HG03045 (cell line): ENCODE measurements at regions not wholly inside any gene's neighbourhood (a gene's known extent, or its start where the extent isn't known, plus 50 kb on each side); places are given as distances from the start of the nearest gene placed in this dataset.
A peak's percentile ranks its signal among the peaks of the same experiment; 100 is the strongest.
"Not testable (repeated sequence)": the region's sequence is repeated elsewhere in the genome, so short reads cannot be mapped to it uniquely, and the experiment has no call there.

Experiments
- ATAC-seq: cut with Tn5 transposase; IDR thresholded peaks from one replicate; pipeline ENCODE4 v1.9.1; 2021; ENCODE audit warnings: mild to moderate bottlenecking, moderate library complexity; ENCODE audit not compliant: unreplicated experiment

DNA sequence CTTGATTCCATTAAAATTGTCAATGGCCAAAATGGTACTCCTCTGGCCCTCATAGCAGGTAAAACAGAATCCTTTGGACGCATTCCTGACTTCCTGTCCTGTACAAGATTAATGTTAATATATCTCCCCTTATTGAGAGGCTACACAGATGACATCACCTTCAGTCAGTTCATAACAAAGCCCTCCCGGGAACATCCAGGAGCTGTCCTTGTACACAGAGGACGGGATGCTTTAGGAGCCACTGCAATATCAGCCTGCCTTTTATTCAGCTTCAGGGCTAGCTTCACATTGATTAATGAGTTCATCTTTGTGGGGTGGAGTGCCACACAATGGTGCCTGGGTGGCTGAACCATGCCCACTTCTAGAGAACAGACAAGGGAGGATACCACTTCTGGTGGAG is 235.1 kb downstream of the NRIP1 start:
- ATAC-seq = no peak

DNA sequence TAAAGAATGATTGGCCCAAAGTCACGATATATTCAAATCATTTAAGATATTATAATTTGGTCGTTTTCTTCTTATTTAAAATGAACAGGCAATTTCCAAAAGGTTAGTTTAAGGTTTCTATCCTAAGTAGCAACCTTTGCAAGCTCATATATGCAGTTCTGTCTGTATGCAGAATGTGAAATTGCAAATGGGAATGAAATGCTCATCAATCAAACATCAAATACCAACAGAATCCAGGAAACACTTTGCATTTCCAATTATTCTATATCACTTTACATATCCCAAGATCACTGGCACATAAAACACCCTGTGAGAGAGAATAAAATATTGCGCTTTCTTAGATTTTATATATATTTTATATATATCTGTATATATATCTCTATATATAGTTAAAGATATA is 237.3 kb downstream of the NRIP1 start:
- ATAC-seq = no peak

DNA sequence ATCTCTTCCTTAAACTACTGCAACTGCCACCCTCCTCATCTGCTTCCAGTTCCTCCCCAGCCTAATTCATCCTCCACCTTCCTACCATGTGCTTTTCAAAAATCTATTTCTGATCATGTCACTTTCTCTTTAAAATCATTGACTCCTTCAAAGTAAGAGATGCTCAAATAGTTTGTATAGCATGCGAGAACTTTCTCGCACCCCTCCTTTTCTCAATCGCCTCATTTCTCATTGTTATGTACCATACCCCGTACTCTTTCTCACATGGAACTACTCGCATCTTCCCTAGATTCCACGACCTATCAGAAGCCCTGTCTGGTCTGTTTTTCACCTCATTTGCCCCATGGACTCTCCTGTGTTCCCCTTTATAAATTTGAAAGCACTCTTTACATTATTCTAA is 238.2 kb downstream of the NRIP1 start:
- no peak for ATAC-seq

DNA sequence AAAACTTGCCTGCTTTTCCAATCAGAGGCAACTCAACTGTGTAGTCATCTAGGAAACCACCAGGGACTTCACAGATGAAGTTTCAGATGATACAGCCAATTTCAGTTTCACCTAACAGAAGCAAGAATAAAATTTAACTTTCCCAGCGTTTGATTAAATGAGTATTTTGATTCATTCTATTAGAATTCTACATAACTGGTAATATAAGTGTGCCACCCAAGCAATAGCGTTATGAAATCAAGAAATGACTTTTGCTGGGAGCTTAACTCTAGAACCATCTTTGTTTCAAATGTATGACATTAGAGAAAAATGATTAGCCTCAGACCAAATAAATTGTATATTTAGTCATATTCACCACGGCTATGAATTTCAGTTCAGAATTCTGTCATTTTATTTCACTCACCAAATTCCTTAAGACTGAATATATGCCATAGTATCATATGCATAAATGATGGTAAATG is 239.3 kb downstream of the NRIP1 start:
- ATAC-seq = no peak

DNA sequence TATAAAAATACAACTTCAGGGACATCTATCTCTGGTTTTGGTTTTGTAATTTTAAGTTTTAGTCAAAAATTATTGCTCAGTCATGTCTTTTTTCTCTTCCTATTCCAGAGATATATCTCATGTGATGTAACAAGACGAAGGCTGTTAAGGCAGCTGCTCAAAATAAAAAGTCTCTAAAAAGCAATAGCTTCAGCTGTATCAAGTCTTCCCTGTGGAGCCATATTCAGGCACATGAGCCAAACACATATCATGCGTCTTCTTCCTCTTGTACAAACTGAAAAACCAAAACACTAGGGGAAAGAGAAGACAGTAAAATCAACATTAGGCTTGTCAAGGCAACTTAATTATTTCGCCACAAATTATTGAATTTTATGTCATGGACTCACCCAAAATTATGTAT is 240.7 kb downstream of the NRIP1 start:
- ATAC-seq = no peak

DNA sequence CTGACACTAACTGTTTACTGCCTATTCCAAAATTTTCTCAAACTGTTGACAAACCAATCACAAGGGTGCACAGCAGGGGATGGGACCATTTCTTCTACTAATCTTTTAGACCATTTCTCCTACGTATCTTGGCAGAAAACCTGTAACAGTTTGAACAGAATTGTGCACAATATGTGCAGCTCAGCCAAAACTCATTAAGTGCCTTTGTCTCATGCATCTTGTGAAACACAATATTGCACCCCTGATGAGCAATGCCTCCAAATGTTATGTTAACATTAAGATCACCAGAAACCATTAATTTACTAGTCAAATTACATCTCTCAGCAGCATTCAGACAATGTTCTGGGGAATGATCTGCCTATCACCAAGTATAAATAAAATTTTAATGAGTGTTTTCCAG is 247.5 kb downstream of the NRIP1 start:
- no peak for ATAC-seq

DNA sequence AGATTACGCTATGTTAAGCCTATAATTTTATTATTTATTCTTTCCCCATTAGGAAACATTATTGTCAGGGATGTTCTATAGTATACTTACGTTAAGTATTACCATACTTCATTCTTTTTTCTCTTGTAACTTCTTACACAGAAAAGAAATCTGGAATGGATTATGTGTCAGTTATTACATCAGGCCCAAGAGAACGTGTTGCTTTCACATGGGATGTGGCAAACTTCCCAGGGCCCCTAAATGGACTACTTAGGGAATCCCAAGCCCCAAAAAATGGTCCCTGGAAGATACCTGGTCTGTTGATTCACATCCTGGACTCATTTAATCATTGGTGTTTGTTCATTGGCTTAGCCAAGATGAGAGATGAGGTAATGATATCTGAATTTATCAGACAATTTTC is 249.8 kb downstream of the NRIP1 start:
- ATAC-seq = no peak

DNA sequence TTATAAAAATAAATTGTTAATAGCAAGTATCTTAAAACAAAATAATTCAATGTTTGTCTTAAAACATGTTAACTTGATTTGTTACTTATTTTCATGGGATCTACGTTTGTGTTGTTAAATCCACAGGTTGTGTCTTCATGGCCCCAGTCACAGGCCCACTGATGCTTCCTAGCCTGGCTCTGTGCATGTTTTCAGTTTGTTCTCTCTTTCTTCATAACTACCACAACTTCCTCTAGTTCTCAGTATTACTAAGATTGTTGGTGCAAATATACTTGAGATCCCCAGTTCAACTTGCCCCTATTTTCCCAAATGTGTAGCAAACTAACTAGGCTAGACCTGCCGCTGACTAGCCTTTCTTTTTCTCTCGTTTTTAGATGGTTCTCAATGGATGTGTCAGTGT is 250.5 kb downstream of the NRIP1 start:
- ATAC-seq = no peak

DNA sequence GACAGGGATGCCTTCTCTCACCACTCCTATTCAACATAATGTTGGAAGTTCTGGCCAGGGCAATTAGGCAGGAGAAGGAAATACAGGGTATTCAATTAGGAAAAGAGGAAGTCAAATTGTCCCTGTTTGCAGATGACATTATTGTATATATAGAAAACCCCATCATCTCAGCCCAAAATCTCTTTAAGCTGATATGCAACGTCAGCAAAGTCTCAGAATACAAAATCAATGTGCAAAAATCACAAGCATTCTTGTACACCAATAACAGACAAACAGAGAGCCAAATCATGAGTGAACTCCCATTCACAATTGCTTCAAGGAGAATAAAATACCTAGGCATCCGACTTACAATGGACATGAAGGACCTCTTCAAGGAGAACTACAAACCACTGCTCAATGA is 258.1 kb upstream of the SAMSN1 start:
- ATAC-seq = not testable (repeated sequence)

DNA sequence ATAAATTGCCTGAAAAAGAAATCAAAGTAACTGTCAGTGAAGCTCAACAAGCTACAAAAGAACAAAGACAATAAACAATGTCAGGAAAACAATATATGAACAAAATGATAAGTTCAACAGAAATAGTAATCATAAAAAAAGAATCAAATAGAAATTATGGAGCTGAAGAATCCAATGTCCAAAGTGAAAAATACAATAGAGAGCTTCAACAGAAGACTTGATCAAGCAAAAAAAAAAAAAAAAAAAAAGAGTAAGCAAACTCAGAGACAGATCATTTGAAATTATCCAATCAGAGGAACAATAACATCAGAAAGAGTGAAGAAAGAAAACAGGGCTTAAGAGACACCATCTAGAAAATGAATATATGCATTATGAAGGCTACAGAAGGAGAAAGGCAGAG is 251.4 kb upstream of the SAMSN1 start:
- no peak for ATAC-seq

DNA sequence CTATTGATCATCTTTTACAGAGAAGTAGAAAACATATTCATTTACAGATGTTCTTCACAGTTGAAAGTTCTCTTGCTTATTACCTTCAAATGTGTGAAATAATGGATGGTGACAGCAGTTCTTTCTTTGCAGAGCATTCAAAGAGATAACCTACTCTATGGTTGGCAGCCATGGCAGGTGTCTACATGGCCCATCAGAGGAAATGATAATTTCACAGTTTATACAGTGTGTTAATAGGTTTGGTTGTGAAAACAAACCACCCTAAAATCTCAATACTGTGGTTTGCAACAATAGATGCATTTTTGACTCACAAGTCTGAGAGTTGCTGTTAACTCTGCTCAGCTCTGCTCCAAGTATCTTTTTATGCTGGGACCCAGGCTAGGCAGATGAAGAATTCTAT is 241.2 kb upstream of the SAMSN1 start:
- no peak for ATAC-seq

DNA sequence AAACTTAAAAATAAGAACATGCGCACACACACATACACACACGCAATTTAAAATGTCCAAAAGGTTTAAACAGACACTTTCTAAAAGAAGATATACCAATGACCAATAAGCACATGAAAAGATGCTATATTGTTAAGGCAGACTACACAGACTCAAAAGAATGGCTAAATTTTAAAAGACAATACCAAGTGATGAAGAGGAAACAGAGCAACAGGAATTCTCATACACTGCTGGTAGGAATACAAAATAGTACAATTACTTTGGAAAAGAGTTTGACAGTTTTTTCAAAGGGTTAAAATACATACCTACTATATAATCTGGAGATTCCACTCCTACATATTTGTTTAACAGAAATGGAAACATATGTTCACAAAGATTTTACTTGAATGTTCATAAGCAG is 239.6 kb upstream of the SAMSN1 start:
- ATAC-seq = no peak

DNA sequence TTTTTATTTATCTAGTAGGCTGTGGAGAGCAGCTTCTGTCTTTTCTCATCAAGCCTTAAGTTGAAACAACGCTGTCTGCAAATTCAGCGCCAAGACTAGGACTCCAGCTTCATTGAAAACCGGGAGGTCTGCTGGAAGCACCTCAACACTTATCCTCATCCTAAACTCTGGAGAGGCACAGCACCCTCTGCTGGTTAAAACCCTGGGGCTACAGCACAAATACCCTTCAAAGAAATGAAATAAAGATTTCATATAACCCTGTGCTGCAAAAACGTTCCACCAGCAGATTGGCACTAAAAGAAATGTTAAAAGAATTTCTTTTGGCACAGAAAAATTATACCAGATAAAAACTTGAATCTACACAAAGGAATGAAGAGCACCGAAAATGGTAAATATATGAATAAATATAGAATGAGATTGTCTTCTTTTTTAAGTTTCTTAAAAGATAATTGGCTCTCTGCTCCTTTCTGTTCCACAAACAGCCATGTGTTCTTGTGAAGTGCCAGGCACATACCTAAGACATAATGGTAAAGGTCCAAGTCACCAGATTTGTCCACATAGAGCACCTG is 227.7 kb upstream of the SAMSN1 start:
- ATAC-seq = peak; percentile 55

DNA sequence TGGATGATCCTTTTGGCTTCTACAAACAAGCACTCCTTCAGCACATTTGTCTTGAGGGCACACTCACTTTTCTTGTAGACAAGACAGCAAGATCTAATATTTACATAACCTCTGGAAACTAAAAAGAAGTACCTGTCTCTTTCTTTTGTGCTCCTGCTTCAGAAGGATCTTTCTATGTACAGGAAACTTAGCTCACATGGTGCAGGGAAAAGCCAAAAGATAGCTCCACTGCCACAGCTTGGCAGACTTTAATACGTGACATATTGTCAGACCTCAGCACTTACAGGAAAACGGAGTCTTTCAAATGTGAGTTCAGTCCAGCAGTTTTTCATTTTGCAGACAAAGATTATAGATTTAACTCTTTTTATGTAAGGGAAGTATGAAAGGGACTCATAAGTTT is 225.5 kb upstream of the SAMSN1 start:
- no peak for ATAC-seq

DNA sequence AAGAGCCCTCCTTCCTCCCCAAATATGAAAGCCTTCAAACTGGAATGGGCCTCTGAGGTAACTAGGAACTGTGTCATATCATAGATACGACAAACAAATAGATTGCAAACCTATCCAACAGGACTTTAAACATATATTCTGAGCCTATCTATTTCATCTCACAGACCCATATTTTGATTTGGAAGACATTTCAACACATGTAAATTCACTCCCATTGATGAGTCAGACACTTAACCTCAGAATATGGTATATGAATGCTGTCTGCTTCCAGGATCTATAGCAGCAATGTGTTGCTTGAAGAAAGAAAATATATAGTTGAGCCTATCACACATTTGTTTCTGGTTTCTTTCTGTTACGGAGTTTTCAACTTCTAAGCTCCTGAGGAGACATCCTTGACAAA is 221.9 kb upstream of the SAMSN1 start:
- ATAC-seq = no peak

DNA sequence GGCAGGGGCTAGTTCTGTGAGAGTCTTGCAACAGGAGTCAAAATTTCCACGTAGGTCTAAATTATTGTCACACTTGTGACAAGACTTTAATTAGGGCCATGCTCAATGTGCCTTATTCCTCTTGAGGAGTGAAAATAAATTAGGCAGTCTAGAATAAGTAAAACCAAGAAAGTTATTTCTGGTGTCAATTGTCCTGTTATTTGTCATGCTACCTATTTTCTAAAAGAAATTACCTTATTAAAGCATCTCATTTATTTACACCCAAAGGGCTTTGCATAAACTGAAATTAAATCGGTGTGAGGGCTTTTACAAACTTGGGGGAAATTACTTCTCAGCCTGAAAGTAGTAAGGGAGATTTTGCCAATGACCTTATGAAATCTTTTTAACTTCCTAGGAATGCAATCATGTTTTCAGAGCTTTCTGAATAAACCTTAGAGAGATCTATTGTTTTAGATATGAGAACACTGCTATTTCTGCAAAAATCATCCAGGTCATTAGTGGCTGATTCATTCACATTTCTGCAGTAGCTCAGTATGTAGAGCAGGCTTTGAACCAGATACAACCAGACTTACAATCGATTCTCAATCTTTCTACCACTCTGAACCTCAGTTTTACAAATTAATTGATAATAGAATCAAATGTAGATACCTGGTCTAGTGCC is 221.2 kb upstream of the SAMSN1 start:
- ATAC-seq = no peak

DNA sequence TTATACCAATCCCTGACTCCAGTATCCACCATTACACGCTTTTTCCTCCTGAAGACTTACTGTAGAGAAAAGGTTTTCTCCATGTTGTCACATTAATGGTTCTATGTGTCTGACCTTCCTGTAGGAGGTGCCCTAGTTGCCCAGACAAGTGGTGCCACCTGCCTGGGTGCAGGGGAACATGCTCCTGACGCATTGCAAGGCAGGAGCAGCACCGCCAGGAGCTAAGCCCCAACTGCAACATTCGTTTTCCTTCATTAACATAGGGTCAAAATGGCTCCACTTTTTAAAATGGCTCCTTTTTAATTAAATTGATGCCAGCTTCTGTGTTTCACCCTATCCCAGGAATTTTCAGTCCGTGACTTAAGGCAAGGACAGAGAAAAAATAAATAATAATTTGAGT is 220.1 kb upstream of the SAMSN1 start:
- ATAC-seq = no peak

DNA sequence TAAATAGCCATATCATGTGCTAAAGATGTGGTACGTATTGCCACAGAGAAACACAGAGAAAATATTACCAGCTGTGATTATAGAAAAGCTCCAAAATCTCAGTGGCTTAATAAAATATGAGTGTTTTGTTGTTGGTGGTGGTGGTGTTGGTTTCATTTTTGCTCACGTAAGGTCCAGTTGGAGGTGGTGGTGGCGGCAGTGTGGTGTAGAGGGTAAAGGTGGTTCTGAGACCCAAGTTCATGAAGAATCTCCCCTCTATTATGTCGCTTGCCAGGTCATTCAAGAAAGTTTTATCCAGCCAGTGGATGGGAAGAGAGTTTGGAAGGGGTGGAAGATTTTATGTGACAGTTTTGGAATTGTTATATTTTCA is 217.6 kb upstream of the SAMSN1 start:
- ATAC-seq = peak; percentile 31

DNA sequence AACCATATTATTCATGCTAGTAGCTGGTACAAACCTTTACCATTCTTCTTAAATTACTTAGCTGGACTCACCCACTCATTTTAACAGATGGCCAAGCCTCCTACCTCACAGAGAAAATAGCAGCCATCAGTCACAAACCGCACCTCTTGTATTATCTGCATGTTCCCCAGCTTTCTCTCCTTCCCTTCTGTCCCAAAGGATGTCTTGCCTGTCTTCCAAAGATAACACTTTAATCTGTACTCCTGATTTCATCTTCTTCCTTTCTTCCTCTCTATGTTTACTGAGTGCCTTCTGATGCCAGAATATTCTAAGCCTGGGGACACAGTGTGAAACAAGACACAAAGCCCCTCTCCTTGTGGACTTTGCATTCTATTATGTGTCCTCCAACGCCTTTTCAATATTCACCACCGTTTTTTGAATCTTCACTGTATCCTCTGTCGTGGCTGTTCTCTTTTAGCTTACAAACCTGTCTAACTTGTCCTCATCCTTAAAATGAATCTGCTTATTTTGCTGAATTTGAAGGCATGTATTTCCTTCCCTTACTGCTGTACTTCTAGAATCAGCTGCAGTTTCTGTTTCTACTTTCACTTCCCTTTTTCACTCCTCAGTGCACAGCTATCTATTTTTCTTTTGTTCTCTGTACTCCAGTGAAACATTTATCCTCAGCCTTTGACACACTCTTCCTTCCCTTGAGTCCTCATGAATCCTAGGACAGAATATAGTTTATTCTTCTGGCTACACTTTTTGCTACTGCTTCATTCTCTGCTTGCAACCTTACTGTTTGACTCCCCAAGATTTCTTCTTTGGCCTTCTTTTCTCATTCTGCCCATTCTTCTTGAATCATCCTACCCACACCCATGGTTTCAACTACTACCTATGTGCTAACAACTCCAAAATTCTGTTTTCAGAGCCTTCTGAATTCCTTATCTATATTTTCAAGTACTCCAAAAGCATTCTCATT is 216.9 kb upstream of the SAMSN1 start:
- ATAC-seq = peak; percentile 95

DNA sequence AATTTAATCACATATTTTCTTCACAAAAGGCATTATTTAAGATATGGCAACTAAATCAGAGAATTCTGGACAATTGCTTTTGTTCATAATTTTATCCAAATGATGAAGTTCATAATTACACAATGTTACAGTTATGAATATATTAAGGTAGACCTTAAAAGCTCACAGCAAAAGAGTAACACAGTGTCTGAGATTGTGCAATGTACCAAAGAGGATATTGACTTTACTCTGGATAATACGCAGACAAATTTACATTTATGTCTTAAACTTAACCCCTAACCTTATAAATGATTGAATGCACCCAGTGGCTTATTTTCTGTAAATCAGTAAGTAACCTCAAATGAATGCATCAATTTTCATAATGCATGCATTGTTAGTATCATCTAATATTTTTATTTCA is 216.2 kb upstream of the SAMSN1 start:
- no peak for ATAC-seq

DNA sequence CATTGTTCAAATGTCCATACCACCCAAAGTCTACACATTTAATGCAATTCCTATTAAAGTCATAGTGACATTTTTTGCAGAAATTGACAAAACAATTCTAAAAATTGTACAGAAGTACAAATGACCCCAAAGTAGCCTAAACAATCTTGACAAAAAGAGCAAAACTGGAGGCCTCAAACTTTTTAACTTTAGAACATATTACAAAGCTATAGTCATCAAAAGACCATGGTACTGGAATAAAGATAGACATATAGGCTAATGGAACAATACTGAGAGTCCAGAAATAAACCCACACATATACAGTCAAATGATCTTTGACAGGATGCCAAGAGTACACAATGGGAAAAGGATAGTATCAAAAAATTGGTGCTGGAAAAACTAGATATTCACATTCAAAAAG is 213.2 kb upstream of the SAMSN1 start:
- ATAC-seq = no peak

DNA sequence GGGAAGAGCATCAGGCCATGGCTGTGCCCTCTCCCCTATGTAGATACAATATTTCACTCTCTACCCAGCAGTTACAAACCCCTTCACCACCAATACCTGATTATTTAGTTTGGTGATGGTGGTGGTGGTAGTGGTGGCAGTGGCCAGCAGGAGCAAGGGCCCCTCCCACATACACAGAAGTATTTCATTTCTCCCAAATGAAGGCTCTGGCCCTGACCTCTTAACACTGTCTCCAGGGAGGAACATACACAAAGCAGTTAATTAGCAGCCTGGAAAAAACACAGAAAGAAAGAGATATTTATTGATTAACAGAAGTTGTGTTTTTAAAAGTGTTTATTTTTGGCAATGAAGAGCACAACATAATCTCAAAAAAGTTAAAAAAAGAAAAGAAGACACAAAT is 212.7 kb upstream of the SAMSN1 start:
- no peak for ATAC-seq
